H9 (cell line): ENCODE measurements at regions not wholly inside any gene's neighbourhood (a gene's known extent, or its start where the extent isn't known, plus 50 kb on each side); places are given as distances from the start of the nearest gene placed in this dataset.

ENCODE experiments used
- DNase-seq: peaks from one replicate; pipeline ENCODE4 v3.0.0-alpha.2; 2017
- H2AFZ ChIP-seq: one replicate; pipeline ENCODE4 v1.6.1; 2013; ENCODE audit warnings: mild to moderate bottlenecking, low read length, control low read depth, moderate library complexity
- H2AK5ac ChIP-seq: 2 replicates; pipeline ENCODE4 v1.6.1; 2013; ENCODE audit warnings: low read length, control low read depth, mixed read lengths; ENCODE audit not compliant: insufficient read length
- H2BK120ac ChIP-seq: one replicate; pipeline ENCODE4 v1.6.1; 2013; ENCODE audit warnings: low read depth, mild to moderate bottlenecking, low read length, control low read depth, inconsistent platforms; ENCODE audit not compliant: poor library complexity, severe bottlenecking
- H2BK12ac ChIP-seq: 2 replicates; pipeline ENCODE4 v1.6.1; 2013; ENCODE audit warnings: low read length, control low read depth, mixed read lengths, low read depth; ENCODE audit not compliant: insufficient read length
- H2BK15ac ChIP-seq: 2 replicates; pipeline ENCODE4 v1.6.1; 2013; ENCODE audit warnings: low read depth, low read length, control low read depth
- H2BK20ac ChIP-seq: one replicate; pipeline ENCODE4 v1.6.1; 2013; ENCODE audit warnings: low read depth, mild to moderate bottlenecking, low read length, control low read depth, inconsistent platforms; ENCODE audit not compliant: poor library complexity, severe bottlenecking
- H2BK5ac ChIP-seq: 2 replicates; pipeline ENCODE4 v1.6.1; 2013; ENCODE audit warnings: low read length, control low read depth, mixed read lengths; ENCODE audit not compliant: insufficient read length
- H3K14ac ChIP-seq: 2 replicates; pipeline ENCODE4 v1.6.1; 2013; ENCODE audit warnings: low read length, control low read depth; ENCODE audit not compliant: insufficient read depth
- H3K18ac ChIP-seq: 2 replicates; pipeline ENCODE4 v1.6.1; 2013; ENCODE audit warnings: low read depth, mild to moderate bottlenecking, mixed read lengths, low read length, control low read depth; ENCODE audit not compliant: insufficient read length
- H3K23ac ChIP-seq: 2 replicates; pipeline ENCODE4 v1.6.1; 2013; ENCODE audit warnings: low read length, control low read depth, mixed read lengths, low read depth; ENCODE audit not compliant: insufficient read length
- H3K23me2 ChIP-seq: 2 replicates; pipeline ENCODE4 v1.6.1; 2013; ENCODE audit warnings: low read depth, mild to moderate bottlenecking, mixed read lengths, low read length, control low read depth; ENCODE audit not compliant: insufficient read length, poor library complexity, severe bottlenecking
- H3K27ac ChIP-seq: 2 replicates; pipeline ENCODE4 v1.5.1; 2013; ENCODE audit warnings: low read length, control low read depth, mixed read lengths, low read depth; ENCODE audit not compliant: insufficient read length
- H3K27me3 ChIP-seq: 2 replicates; pipeline ENCODE4 v1.6.1; 2013; ENCODE audit warnings: low read length, control low read depth, inconsistent platforms; ENCODE audit not compliant: insufficient read depth
- H3K4ac ChIP-seq: 2 replicates; pipeline ENCODE4 v1.6.1; 2013; ENCODE audit warnings: low read depth, mild to moderate bottlenecking, control low read depth, inconsistent platforms, low read length, moderate library complexity
- H3K4me1 ChIP-seq: 2 replicates; pipeline ENCODE4 v1.6.1; 2013; ENCODE audit warnings: low read length, control low read depth, inconsistent platforms; ENCODE audit not compliant: insufficient read depth
- H3K4me2 ChIP-seq: 2 replicates; pipeline ENCODE4 v1.6.1; 2013; ENCODE audit warnings: low read length, control low read depth, mixed read lengths; ENCODE audit not compliant: insufficient read length, insufficient read depth
- H3K56ac ChIP-seq: 2 replicates; pipeline ENCODE4 v1.6.1; 2013; ENCODE audit warnings: low read depth, mild to moderate bottlenecking, mixed read lengths, low read length, control low read depth; ENCODE audit not compliant: insufficient read length
- H3K79me1 ChIP-seq: 2 replicates; pipeline ENCODE4 v1.6.1; 2013; ENCODE audit warnings: low read depth, mild to moderate bottlenecking, moderate library complexity, low read length, control low read depth, inconsistent platforms; ENCODE audit not compliant: insufficient read depth, poor library complexity, severe bottlenecking
- H3K79me2 ChIP-seq: 2 replicates; pipeline ENCODE4 v1.6.1; 2013; ENCODE audit warnings: low read length, control low read depth, inconsistent platforms; ENCODE audit not compliant: insufficient read depth
- H3K9ac ChIP-seq: 2 replicates; pipeline ENCODE4 v1.6.1; 2013; ENCODE audit warnings: low read length, control low read depth, mixed read lengths; ENCODE audit not compliant: insufficient read length; ENCODE audit errors: extremely low read depth
- H3K9me3 ChIP-seq: one replicate; pipeline ENCODE4 v1.6.1; 2013; ENCODE audit warnings: low read depth, low read length, inconsistent platforms; ENCODE audit not compliant: control insufficient read depth
- H3T11ph ChIP-seq: one replicate; pipeline ENCODE4 v1.6.1; 2013; ENCODE audit warnings: mild to moderate bottlenecking, low read length, control low read depth, inconsistent platforms
- H4K20me1 ChIP-seq: one replicate; pipeline ENCODE4 v1.6.1; 2013; ENCODE audit not compliant: control insufficient read depth, insufficient read length, insufficient read depth
- H4K5ac ChIP-seq: 2 replicates; pipeline ENCODE4 v1.6.1; 2013; ENCODE audit warnings: low read depth, mild to moderate bottlenecking, mixed read lengths, low read length, control low read depth; ENCODE audit not compliant: insufficient read length
- H4K8ac ChIP-seq: replicated peaks from 2 replicates; pipeline ENCODE4 v1.6.1; 2013; ENCODE audit warnings: low read length, control low read depth, mixed read lengths, low read depth; ENCODE audit not compliant: insufficient read length
- H4K91ac ChIP-seq: 2 replicates; pipeline ENCODE4 v1.6.1; 2013; ENCODE audit warnings: low read depth, mild to moderate bottlenecking, moderate library complexity, mixed read lengths, low read length, control low read depth; ENCODE audit not compliant: insufficient read length
- H3K27ac Mint-ChIP-seq, 3 experiments: 2 replicates in 2 of 3; 3 replicates in 1 of 3; pipeline ENCODE4 v1.8.0; 2020 to 2021; ENCODE audit warnings: mixed read lengths in 3 of 3, mild to moderate bottlenecking in 1 of 3, moderate library complexity in 1 of 3
- H3K27me3 Mint-ChIP-seq: 2 replicates; pipeline ENCODE4 v1.8.0; 2021; ENCODE audit warnings: low read depth, mild to moderate bottlenecking, moderate library complexity, mixed read lengths
- H3K36me3 Mint-ChIP-seq, 3 experiments: 2 replicates in 2 of 3; 3 replicates in 1 of 3; pipeline ENCODE4 v1.8.0; 2020 to 2021; ENCODE audit warnings: low read depth in 3 of 3, mixed read lengths in 3 of 3; ENCODE audit not compliant: insufficient read depth in 1 of 3
- H3K4me1 Mint-ChIP-seq, 2 experiments: 2 replicates each; pipeline ENCODE4 v1.8.0; 2020; ENCODE audit warnings: mixed read lengths in 2 of 2
- H3K4me3 Mint-ChIP-seq, 2 experiments: 2 replicates in 1 of 2; 3 replicates in 1 of 2; pipeline ENCODE4 v1.8.0; 2020 to 2021; ENCODE audit warnings: mild to moderate bottlenecking in 2 of 2, mixed read lengths in 2 of 2, moderate library complexity in 1 of 2
- H3K9me3 Mint-ChIP-seq, 2 experiments: 2 replicates in 1 of 2; 3 replicates in 1 of 2; pipeline ENCODE4 v1.8.0; 2020; ENCODE audit warnings: mild to moderate bottlenecking in 2 of 2, mixed read lengths in 2 of 2, moderate library complexity in 1 of 2
- CTCF ChIP-seq: fragments of 200-600 bp; sonication (generic); conservative IDR thresholded peaks from 3 replicates; pipeline ENCODE4 v1.8.0; 2021; ENCODE audit warnings: antibody characterized with exemption, mild to moderate bottlenecking
- WGBS: extraction: QIAGEN DNeasy Blood & Tissue Kit; methylation state at CpG from one replicate; pipeline ENCODE4 v1.1.7; 2013; ENCODE audit warnings: missing lambda C conversion rate, low lambda C conversion rate, mixed read lengths; ENCODE audit not compliant: insufficient read length; ENCODE audit errors: extremely low coverage; 5-methylcytosine and 5-hydroxymethylcytosine counted together

GRCh38 chr7:85686401-85687181 lies 499.7 kb upstream of the SEMA3D start:
- Histone ChIP-seq H3T11ph (no peak overlapping the region), H4K8ac (no peak overlapping the region), H3K14ac (no peak overlapping the region), H3K27ac (no peak overlapping the region), H2BK5ac (no peak overlapping the region), H3K9me3 (peaks cover 6% of the 10 kb centered on the region), H4K20me1 (no peaks in the 10 kb centered on the region), H2AFZ (no peak overlapping the region), H3K23me2 (no peaks in the 10 kb centered on the region), H3K4me1 (no peaks in the 10 kb centered on the region), H2BK20ac (no peak overlapping the region), H2AK5ac (no peak overlapping the region), H3K18ac (no peak overlapping the region), H3K4ac (no peak overlapping the region), H3K79me2 (no peaks in the 10 kb centered on the region), H2BK12ac (no peak overlapping the region), H3K27me3 (no peaks in the 10 kb centered on the region), H2BK120ac (no peak overlapping the region), H3K79me1 (no peaks in the 10 kb centered on the region), H2BK15ac (no peak overlapping the region), H3K4me2 (no peak overlapping the region), H3K56ac (no peak overlapping the region), H4K91ac (no peak overlapping the region), H3K23ac (no peak overlapping the region), H4K5ac (no peak overlapping the region), H3K9ac (no peak overlapping the region)
- WGBS: no CpG with 5 or more reads among the region's 7 CpGs
- Mint-ChIP-seq H3K4me1 (peaks cover 3 to 9% of the 10 kb centered on the region in 2 experiments; a peak in 3 of 4 replicates), H3K27ac (peak overlapping the region in 2 of 3 experiments; percentile 50 to 56; a peak in 2 of 7 replicates), H3K4me3 (no peak overlapping the region), H3K36me3 (peaks cover 25 to 46% (median 26%) of the 10 kb centered on the region in 3 experiments), H3K9me3 (peaks cover 31 to 33% of the 10 kb centered on the region in 2 experiments), H3K27me3 (no peaks in the 10 kb centered on the region)
- TF ChIP-seq CTCF: no peak
- peak; percentile 34 for DNase-seq
